ENCODE measurements at regions not wholly inside any gene's neighbourhood (a gene's known extent, or its start where the extent isn't known, plus 50 kb on each side); places are given as distances from the start of the nearest gene placed in this dataset.

DNA sequence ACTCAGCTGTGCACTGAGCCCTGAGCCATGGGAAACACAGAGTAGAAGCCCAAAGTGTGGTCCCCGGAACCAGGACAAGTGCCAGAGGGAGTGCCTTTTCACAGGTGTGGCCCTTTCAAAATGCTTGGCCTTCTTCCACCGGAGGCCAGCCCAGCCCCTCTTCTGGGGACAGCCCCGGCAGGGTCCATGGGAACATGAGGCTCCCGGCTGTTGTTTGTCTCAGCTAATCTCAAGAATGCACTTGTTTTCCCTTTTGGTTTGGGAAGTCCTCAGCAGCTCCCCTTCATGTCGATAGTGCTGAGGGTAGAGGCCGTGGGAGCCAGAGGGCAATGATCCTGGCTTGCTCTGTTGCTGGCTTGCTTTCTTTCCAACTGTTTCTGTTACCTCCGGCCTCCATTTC, 91.1 kb upstream of the MRPS22 start:
- no peaks in the 10 kb centered on the region for H4K20me1 ChIP-seq (ENCODE audit: insufficient read depth, low read length)
- no peak for TF ChIP-seq EZH2 (IDR thresholded peaks at IDR 0.05; ENCODE audit: borderline replicate concordance, low read depth, low read length, severe bottlenecking)
- TF ChIP-seq, protein P1, sequence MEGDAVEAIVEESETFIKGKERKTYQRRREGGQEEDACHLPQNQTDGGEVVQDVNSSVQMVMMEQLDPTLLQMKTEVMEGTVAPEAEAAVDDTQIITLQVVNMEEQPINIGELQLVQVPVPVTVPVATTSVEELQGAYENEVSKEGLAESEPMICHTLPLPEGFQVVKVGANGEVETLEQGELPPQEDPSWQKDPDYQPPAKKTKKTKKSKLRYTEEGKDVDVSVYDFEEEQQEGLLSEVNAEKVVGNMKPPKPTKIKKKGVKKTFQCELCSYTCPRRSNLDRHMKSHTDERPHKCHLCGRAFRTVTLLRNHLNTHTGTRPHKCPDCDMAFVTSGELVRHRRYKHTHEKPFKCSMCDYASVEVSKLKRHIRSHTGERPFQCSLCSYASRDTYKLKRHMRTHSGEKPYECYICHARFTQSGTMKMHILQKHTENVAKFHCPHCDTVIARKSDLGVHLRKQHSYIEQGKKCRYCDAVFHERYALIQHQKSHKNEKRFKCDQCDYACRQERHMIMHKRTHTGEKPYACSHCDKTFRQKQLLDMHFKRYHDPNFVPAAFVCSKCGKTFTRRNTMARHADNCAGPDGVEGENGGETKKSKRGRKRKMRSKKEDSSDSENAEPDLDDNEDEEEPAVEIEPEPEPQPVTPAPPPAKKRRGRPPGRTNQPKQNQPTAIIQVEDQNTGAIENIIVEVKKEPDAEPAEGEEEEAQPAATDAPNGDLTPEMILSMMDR (IDR thresholded peaks at IDR 0.05; ENCODE audit: borderline replicate concordance, extremely low read depth, low read length, poor library complexity, severe bottlenecking), result no peak
- no peaks in the 10 kb centered on the region for H3K9me3 ChIP-seq (ENCODE audit: insufficient read depth, low read length, severe bottlenecking)
- ATAC-seq (ENCODE audit: insufficient read depth, low read depth), result no peak
- no peak overlapping the region for H2AFZ ChIP-seq (ENCODE audit: low read depth, low read length)
- H3K4me1 ChIP-seq (ENCODE audit: insufficient read depth, low read length), result no peaks in the 10 kb centered on the region
- H3K27me3 ChIP-seq (ENCODE audit: insufficient read depth, low read length, poor library complexity), result peaks cover 3% of the 10 kb centered on the region
- H3K9ac ChIP-seq (ENCODE audit: low read depth, low read length), result no peak overlapping the region
- H3K27ac ChIP-seq (ENCODE audit: low read length), result no peak overlapping the region
- no peak for DNase-seq
- no peak overlapping the region for H3K4me2 ChIP-seq (ENCODE audit: insufficient read depth, low read length)
- H3K4me3 ChIP-seq (ENCODE audit: low read depth in 1 of 2, low read length in 2 of 2), result no peak overlapping the region
- H3K79me2 ChIP-seq (ENCODE audit: insufficient read depth, low read length), result no peaks in the 10 kb centered on the region
- H3K36me3 ChIP-seq (ENCODE audit: insufficient read depth, low read length), result no peaks in the 10 kb centered on the region

DNA sequence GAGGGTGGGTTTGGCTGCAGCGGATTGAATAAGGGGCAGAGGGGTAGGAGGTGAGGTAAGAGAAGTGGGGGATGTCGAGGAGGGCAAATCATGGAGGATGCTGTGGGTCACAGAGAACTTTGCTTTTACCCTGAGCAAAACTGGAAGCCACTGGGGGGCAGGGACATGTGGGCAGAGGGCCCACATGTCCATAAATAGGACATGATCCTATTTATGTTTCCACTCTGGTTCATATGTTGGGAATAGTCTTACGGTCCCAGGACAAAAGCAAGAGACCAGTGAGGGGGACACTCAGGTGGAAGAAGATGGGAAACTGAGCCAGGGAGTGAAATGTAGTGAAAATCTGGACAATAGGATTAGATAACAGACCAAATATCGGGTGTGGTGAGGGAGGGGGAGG, 85.5 kb upstream of the MRPS22 start:
- H2AFZ ChIP-seq (ENCODE audit: low read depth, low read length), result no peak overlapping the region
- no peak overlapping the region for H3K9ac ChIP-seq (ENCODE audit: low read depth, low read length)
- no peak for DNase-seq
- no peak for TF ChIP-seq EZH2 (IDR thresholded peaks at IDR 0.05; ENCODE audit: borderline replicate concordance, low read depth, low read length, severe bottlenecking)
- TF ChIP-seq, protein P1 (IDR thresholded peaks at IDR 0.05; ENCODE audit: borderline replicate concordance, extremely low read depth, low read length, poor library complexity, severe bottlenecking), result no peak
- no peak overlapping the region for H3K4me2 ChIP-seq (ENCODE audit: insufficient read depth, low read length)
- ATAC-seq (ENCODE audit: insufficient read depth, low read depth), result no peak
- no peak overlapping the region for H3K27ac ChIP-seq (ENCODE audit: low read length)
- H3K4me3 ChIP-seq (ENCODE audit: low read depth in 1 of 2, low read length in 2 of 2), result no peak overlapping the region
- H3K4me1 ChIP-seq (ENCODE audit: insufficient read depth, low read length), result no peaks in the 10 kb centered on the region
- no peaks in the 10 kb centered on the region for H3K79me2 ChIP-seq (ENCODE audit: insufficient read depth, low read length)
- no peaks in the 10 kb centered on the region for H3K9me3 ChIP-seq (ENCODE audit: insufficient read depth, low read length, severe bottlenecking)
- H4K20me1 ChIP-seq (ENCODE audit: insufficient read depth, low read length), result no peaks in the 10 kb centered on the region
- H3K27me3 ChIP-seq (ENCODE audit: insufficient read depth, low read length, poor library complexity), result no peaks in the 10 kb centered on the region
- H3K36me3 ChIP-seq (ENCODE audit: insufficient read depth, low read length), result no peaks in the 10 kb centered on the region

DNA sequence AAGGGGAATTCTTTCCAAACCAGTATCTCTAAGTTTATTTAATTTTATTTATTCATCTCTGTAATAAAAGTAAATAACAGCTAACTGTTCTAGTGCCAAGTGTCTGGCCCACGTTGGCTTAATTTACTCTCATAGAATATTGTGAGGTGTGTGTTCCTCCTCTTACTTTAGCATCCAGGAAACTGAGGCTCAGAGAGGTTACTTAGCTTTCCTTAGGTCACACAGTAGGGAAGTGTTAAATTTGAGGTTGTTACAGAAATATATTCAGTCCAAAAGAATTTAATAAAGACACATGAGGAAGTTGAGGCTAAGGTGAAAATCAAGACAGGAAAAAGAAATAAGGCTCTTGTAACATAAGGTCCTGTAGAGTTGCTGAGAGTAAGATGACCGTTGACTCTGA, 84.4 kb upstream of the MRPS22 start:
- no peaks in the 10 kb centered on the region for H3K36me3 ChIP-seq (ENCODE audit: insufficient read depth, low read length)
- H3K4me1 ChIP-seq (ENCODE audit: insufficient read depth, low read length), result no peaks in the 10 kb centered on the region
- H3K27me3 ChIP-seq (ENCODE audit: insufficient read depth, low read length, poor library complexity), result no peaks in the 10 kb centered on the region
- no peak overlapping the region for H3K27ac ChIP-seq (ENCODE audit: low read length)
- no peak overlapping the region for H3K4me3 ChIP-seq (ENCODE audit: low read depth in 1 of 2, low read length in 2 of 2)
- no peaks in the 10 kb centered on the region for H4K20me1 ChIP-seq (ENCODE audit: insufficient read depth, low read length)
- no peaks in the 10 kb centered on the region for H3K79me2 ChIP-seq (ENCODE audit: insufficient read depth, low read length)
- no peak for DNase-seq
- no peak for ATAC-seq (ENCODE audit: insufficient read depth, low read depth)
- no peak overlapping the region for H3K4me2 ChIP-seq (ENCODE audit: insufficient read depth, low read length)
- no peak overlapping the region for H3K9ac ChIP-seq (ENCODE audit: low read depth, low read length)
- H3K9me3 ChIP-seq (ENCODE audit: insufficient read depth, low read length, severe bottlenecking), result no peaks in the 10 kb centered on the region
- H2AFZ ChIP-seq (ENCODE audit: low read depth, low read length), result no peak overlapping the region
- TF ChIP-seq, protein P1 (IDR thresholded peaks at IDR 0.05; ENCODE audit: borderline replicate concordance, extremely low read depth, low read length, poor library complexity, severe bottlenecking), result no peak
- TF ChIP-seq EZH2 (IDR thresholded peaks at IDR 0.05; ENCODE audit: borderline replicate concordance, low read depth, low read length, severe bottlenecking), result no peak

DNA sequence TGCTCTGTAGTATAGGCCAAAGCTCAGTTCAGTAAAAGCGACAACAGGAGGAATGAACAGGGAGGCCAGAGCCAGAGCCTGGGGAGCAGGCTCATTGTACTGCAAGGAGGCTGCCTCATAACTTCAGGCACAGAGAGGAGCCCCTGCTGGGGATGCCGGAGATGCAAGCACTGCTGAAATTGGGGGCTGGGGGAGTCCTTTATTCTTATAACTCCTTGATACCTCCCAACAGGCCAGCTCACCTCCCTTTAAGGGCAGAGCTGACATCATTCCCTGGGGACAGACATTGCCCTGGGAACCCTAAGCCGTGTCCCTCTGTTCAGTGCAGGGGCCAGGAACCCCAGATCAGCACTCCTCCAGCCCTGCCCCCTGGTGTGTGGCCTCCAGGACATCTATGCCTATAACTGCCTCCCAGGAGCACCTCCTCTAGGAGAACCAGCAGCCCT, 83.8 kb upstream of the MRPS22 start:
- no peak overlapping the region for H3K4me2 ChIP-seq (ENCODE audit: insufficient read depth, low read length)
- H4K20me1 ChIP-seq (ENCODE audit: insufficient read depth, low read length), result no peaks in the 10 kb centered on the region
- H2AFZ ChIP-seq (ENCODE audit: low read depth, low read length), result no peak overlapping the region
- no peaks in the 10 kb centered on the region for H3K4me1 ChIP-seq (ENCODE audit: insufficient read depth, low read length)
- no peaks in the 10 kb centered on the region for H3K9me3 ChIP-seq (ENCODE audit: insufficient read depth, low read length, severe bottlenecking)
- no peaks in the 10 kb centered on the region for H3K27me3 ChIP-seq (ENCODE audit: insufficient read depth, low read length, poor library complexity)
- DNase-seq (no peak), ATAC-seq (ENCODE audit: insufficient read depth, low read depth) (no peak)
- H3K9ac ChIP-seq (ENCODE audit: low read depth, low read length), result no peak overlapping the region
- H3K27ac ChIP-seq (ENCODE audit: low read length), result no peak overlapping the region
- no peaks in the 10 kb centered on the region for H3K36me3 ChIP-seq (ENCODE audit: insufficient read depth, low read length)
- no peak overlapping the region for H3K4me3 ChIP-seq (ENCODE audit: low read depth in 1 of 2, low read length in 2 of 2)
- TF ChIP-seq EZH2 (IDR thresholded peaks at IDR 0.05; ENCODE audit: borderline replicate concordance, low read depth, low read length, severe bottlenecking), result no peak
- TF ChIP-seq, protein P1 (IDR thresholded peaks at IDR 0.05; ENCODE audit: borderline replicate concordance, extremely low read depth, low read length, poor library complexity, severe bottlenecking), result no peak
- H3K79me2 ChIP-seq (ENCODE audit: insufficient read depth, low read length), result no peaks in the 10 kb centered on the region

Measured in DND-41 (cell line).